ENCODE measurements at regions not wholly inside any gene's neighbourhood (a gene's known extent, or its start where the extent isn't known, plus 50 kb on each side); places are given as distances from the start of the nearest gene placed in this dataset.

DNA sequence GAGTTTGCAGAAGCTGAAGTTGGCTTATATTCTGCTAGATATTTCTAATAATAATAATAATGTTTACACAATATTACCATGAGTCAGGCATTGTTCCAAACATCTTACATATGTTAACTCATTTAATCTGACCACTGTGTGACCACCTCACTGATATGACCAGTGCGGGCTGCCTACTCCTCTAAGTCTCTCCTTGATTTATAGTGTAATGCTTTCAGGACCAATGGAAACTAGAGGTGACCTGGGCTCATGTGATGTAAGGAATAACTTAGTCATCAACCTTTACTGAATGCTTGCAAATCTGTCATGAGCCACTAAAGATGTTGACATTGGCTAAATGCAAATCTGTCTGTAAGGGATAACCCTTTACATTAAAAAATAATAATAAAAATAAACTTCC is 51.1 kb upstream of the GPR6 start:
- TF ChIP-seq CTCF (conservative IDR thresholded peaks at IDR 0.05 in 1 of 2, IDR thresholded peaks at IDR 0.05 in 1 of 2; ENCODE audit: extremely low read depth in 1 of 2, insufficient read depth in 1 of 2, low read depth in 1 of 2, low read length in 2 of 2): no peak
- no peak for TF ChIP-seq EZH2 (IDR thresholded peaks at IDR 0.05; ENCODE audit: borderline replicate concordance, low read length)
